ENCODE measurements at regions not wholly inside any gene's neighbourhood (a gene's known extent, or its start where the extent isn't known, plus 50 kb on each side); places are given as distances from the start of the nearest gene placed in this dataset.

GRCh38 chr4:164423819-164424218 is 330.1 kb upstream of the SMIM31 start:
- no peak for DNase-seq

- no peak for DNase-seq
These were observed 329.1 kb upstream of the SMIM31 start for GRCh38 chr4:164424846-164425245.

- DNase-seq = no peak
These were observed 325.4 kb upstream of the SMIM31 start for GRCh38 chr4:164428561-164428960.

GRCh38 chr4:164438321-164438720 is 315.6 kb upstream of the SMIM31 start:
- DNase-seq = no peak

GRCh38 chr4:164439037-164439436 is 314.9 kb upstream of the SMIM31 start:
- DNase-seq = no peak

GRCh38 chr4:164440199-164440598 is 313.7 kb upstream of the SMIM31 start:
- DNase-seq = no peak

GRCh38 chr4:164441109-164441508 is 312.8 kb upstream of the SMIM31 start:
- no peak for DNase-seq

- DNase-seq = no peak
These were observed 311.8 kb upstream of the SMIM31 start for GRCh38 chr4:164442180-164442579.

- DNase-seq = no peak
These were observed 307.4 kb upstream of the SMIM31 start for GRCh38 chr4:164446516-164446915.

GRCh38 chr4:164461901-164462300 is 292.0 kb upstream of the SMIM31 start:
- DNase-seq = no peak

- no peak for DNase-seq
These were observed 291.5 kb upstream of the SMIM31 start for GRCh38 chr4:164462471-164462870.

GRCh38 chr4:164464313-164464712 is 289.6 kb upstream of the SMIM31 start:
- no peak for DNase-seq

GRCh38 chr4:164467493-164467892 is 286.4 kb upstream of the SMIM31 start:
- DNase-seq = no peak

- no peak for DNase-seq
These were observed 272.4 kb upstream of the SMIM31 start for GRCh38 chr4:164481306-164482091.

- no peak for DNase-seq
These were observed 271.9 kb upstream of the SMIM31 start for GRCh38 chr4:164482092-164482404.

GRCh38 chr4:164482758-164483157 is 271.2 kb upstream of the SMIM31 start:
- DNase-seq = peak; percentile 34

- DNase-seq = peak; percentile 46
These were observed 270.2 kb upstream of the SMIM31 start for GRCh38 chr4:164483711-164484110.

- peak; percentile 27 for DNase-seq
These were observed 269.4 kb upstream of the SMIM31 start for GRCh38 chr4:164484551-164484950.

- no peak for DNase-seq
These were observed 268.8 kb upstream of the SMIM31 start for GRCh38 chr4:164485136-164485535.

- no peak for DNase-seq
These were observed 265.8 kb upstream of the SMIM31 start for GRCh38 chr4:164488114-164488513.

GRCh38 chr4:164501074-164501473 is 252.9 kb upstream of the SMIM31 start:
- DNase-seq = no peak

- no peak for DNase-seq
These were observed 250.1 kb upstream of the SMIM31 start for GRCh38 chr4:164503874-164504273.

GRCh38 chr4:164508097-164508496 is 245.8 kb upstream of the SMIM31 start:
- no peak for DNase-seq

GRCh38 chr4:164508771-164509170 is 245.2 kb upstream of the SMIM31 start:
- no peak for DNase-seq

- no peak for DNase-seq
These were observed 244.0 kb upstream of the SMIM31 start for GRCh38 chr4:164509951-164510350.

All from skin of body (tissue), 1 donor.